OCI-LY7 (cell line): ENCODE measurements at regions not wholly inside any gene's neighbourhood (a gene's known extent, or its start where the extent isn't known, plus 50 kb on each side); places are given as distances from the start of the nearest gene placed in this dataset.

Experiments
- EZH2phosphoT487 ChIP-seq: fragments of 200-600 bp; sonication (generic); IDR thresholded peaks from 2 replicates; pipeline ENCODE4 v1.6.1; 2018; ENCODE audit warnings: low read depth, borderline replicate concordance, mild to moderate bottlenecking, mixed run types, antibody characterized with exemption, low read length, moderate library complexity, mixed read lengths
- TF ChIP-seq, protein P1 (sequence below): fragments of 200-600 bp; sonication (generic); conservative IDR thresholded peaks from 2 replicates; pipeline ENCODE4 v1.5.1; 2014; ENCODE audit warnings: mild to moderate bottlenecking, antibody characterized with exemption, low read length, moderate library complexity, mixed read lengths

DNA sequence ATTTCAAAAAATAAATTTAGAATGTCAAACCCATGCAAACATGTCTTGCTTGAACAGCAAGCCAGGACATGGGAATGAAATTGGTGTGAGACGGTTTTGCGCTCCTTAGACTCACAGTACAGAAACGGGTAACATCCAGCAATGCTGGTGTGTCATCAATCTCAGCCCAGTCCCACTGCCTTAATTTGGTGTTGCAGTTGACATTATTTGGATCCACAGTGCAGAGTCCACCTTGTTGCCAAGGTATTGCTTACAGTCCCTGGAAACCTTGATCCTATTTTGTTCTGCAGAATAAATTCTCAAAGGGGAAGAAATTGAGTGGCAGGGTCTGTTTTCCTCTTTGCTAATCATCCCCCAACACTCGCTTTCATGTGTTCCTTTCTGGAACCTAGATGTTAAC, 311.6 kb upstream of the MON1B start:
- TF ChIP-seq, protein P1, sequence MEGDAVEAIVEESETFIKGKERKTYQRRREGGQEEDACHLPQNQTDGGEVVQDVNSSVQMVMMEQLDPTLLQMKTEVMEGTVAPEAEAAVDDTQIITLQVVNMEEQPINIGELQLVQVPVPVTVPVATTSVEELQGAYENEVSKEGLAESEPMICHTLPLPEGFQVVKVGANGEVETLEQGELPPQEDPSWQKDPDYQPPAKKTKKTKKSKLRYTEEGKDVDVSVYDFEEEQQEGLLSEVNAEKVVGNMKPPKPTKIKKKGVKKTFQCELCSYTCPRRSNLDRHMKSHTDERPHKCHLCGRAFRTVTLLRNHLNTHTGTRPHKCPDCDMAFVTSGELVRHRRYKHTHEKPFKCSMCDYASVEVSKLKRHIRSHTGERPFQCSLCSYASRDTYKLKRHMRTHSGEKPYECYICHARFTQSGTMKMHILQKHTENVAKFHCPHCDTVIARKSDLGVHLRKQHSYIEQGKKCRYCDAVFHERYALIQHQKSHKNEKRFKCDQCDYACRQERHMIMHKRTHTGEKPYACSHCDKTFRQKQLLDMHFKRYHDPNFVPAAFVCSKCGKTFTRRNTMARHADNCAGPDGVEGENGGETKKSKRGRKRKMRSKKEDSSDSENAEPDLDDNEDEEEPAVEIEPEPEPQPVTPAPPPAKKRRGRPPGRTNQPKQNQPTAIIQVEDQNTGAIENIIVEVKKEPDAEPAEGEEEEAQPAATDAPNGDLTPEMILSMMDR, result no peak
- TF ChIP-seq EZH2phosphoT487, result no peak
